H1 (cell line): ENCODE measurements at regions not wholly inside any gene's neighbourhood (a gene's known extent, or its start where the extent isn't known, plus 50 kb on each side); places are given as distances from the start of the nearest gene placed in this dataset.

Experiments used
- CTCF ChIA-PET: fragments of 300-600 bp; sonication (Branson Sonifier 250); formaldehyde crosslinking; loops from one replicate; lab custom pipeline; 2021; ENCODE audit not compliant: partially characterized antibody; lab: Charles Lee
- POLR2A ChIA-PET: fragments of 300-600 bp; sonication (Branson Sonifier 250); formaldehyde crosslinking; loops from one replicate; lab custom pipeline; 2021; ENCODE audit warnings: inconsistent platforms; ENCODE audit not compliant: partially characterized antibody; lab: Charles Lee
- DNase-seq, 2 experiments: peaks; one replicate each; pipeline versions ENCODE4 v3.0.0 to v3.0.0-alpha.2; 2010 to 2022; ENCODE audit warnings: low spot score in 2 of 2, low read depth in 1 of 2, mixed read lengths in 1 of 2
- FAIRE-seq: peaks from 2 replicates; lab custom pipeline; 2011; peaks lifted over from hg19 to GRCh38; lab: Jason Lieb, UNC
- H2AFZ ChIP-seq: 2 replicates; pipeline ENCODE4 v1.8.1; 2012; ENCODE audit warnings: low read length, inconsistent platforms
- H2AK5ac ChIP-seq: 2 replicates; pipeline ENCODE4 v1.6.1; 2013; ENCODE audit warnings: low read depth, low read length
- H2BK120ac ChIP-seq: replicated peaks from 2 replicates; pipeline ENCODE3; 2013; ENCODE audit warnings: low read depth, low read length, inconsistent platforms
- H2BK12ac ChIP-seq: 2 replicates; pipeline ENCODE4 v1.6.1; 2013; ENCODE audit warnings: low read depth, low read length
- H2BK15ac ChIP-seq: 2 replicates; pipeline ENCODE4 v1.6.1; 2013; ENCODE audit warnings: low read length
- H2BK20ac ChIP-seq: 2 replicates; pipeline ENCODE4 v1.6.1; 2013; ENCODE audit warnings: low read length
- H2BK5ac ChIP-seq: 2 replicates; pipeline ENCODE4 v1.6.1; 2013; ENCODE audit warnings: low read depth, low read length
- H3K14ac ChIP-seq: 2 replicates; pipeline ENCODE4 v1.6.1; 2013; ENCODE audit warnings: inconsistent platforms; ENCODE audit not compliant: insufficient read length
- H3K18ac ChIP-seq: 2 replicates; pipeline ENCODE4 v1.6.1; 2013; ENCODE audit warnings: low read length; ENCODE audit errors: extremely low read depth
- H3K23ac ChIP-seq: 2 replicates; pipeline ENCODE4 v1.6.1; 2013; ENCODE audit warnings: inconsistent platforms; ENCODE audit not compliant: insufficient read length
- H3K23me2 ChIP-seq: 2 replicates; pipeline ENCODE4 v1.6.1; 2013; ENCODE audit warnings: low read depth, low read length
- H3K27ac ChIP-seq: 2 replicates; pipeline ENCODE4 v1.6.1; 2011; ENCODE audit warnings: low read depth, low read length, inconsistent platforms
- H3K27me3 ChIP-seq, 4 experiments: replicated peaks in 1 of 4; 1 replicate in 1 of 4; 2 replicates in 3 of 4; pipeline versions ENCODE4 v1.6.1 to v1.8.1; 2011 to 2013; ENCODE audit warnings: low read length in 3 of 4, mild to moderate bottlenecking in 3 of 4, inconsistent platforms in 2 of 4, mixed read lengths in 2 of 4, moderate library complexity in 1 of 4; ENCODE audit not compliant: control insufficient read depth in 3 of 4, insufficient read depth in 3 of 4; ENCODE audit errors: extremely low read depth in 1 of 4
- H3K36me3 ChIP-seq, 4 experiments: 2 replicates each; pipeline versions ENCODE4 v1.6.1 to v1.8.1; 2011 to 2013; ENCODE audit warnings: mild to moderate bottlenecking in 4 of 4, low read length in 3 of 4, moderate library complexity in 2 of 4, control low read depth in 1 of 4, inconsistent platforms in 1 of 4; ENCODE audit not compliant: insufficient read depth in 4 of 4, control insufficient read depth in 2 of 4
- H3K4ac ChIP-seq: replicated peaks from 2 replicates; pipeline ENCODE3; 2013; ENCODE audit warnings: low read length, low read depth, mixed read lengths, inconsistent platforms; ENCODE audit not compliant: insufficient read length
- H3K4me1 ChIP-seq, 4 experiments: replicated peaks in 1 of 4; 1 replicate in 1 of 4; 2 replicates in 3 of 4; pipeline versions ENCODE4 v1.6.1 to v1.8.1; 2011 to 2013; ENCODE audit warnings: low read length in 3 of 4, inconsistent platforms in 2 of 4, mixed read lengths in 1 of 4; ENCODE audit not compliant: insufficient read depth in 4 of 4, control insufficient read depth in 3 of 4
- H3K4me2 ChIP-seq, 2 experiments: 2 replicates each; pipeline versions ENCODE4 v1.6.1 to v1.8.1; 2011 to 2013; ENCODE audit warnings: low read depth in 2 of 2, low read length in 2 of 2, control low read depth in 1 of 2, inconsistent platforms in 1 of 2, mild to moderate bottlenecking in 1 of 2; ENCODE audit not compliant: insufficient read depth in 1 of 2
- H3K4me3 ChIP-seq, 4 experiments: fragments of 200-600, 300-600 bp in 1 of 4; sonication (generic), shearing (Covaris generic), sonication (Bioruptor Twin) in 1 of 4; 2 replicates each; pipeline versions ENCODE4 v1.5.1 to v1.8.1; 2011 to 2016; ENCODE audit warnings: low read length in 4 of 4, low read depth in 3 of 4, control low read depth in 2 of 4, inconsistent platforms in 2 of 4, mild to moderate bottlenecking in 2 of 4, mixed read lengths in 1 of 4, moderate library complexity in 1 of 4; ENCODE audit not compliant: insufficient read depth in 2 of 4; ENCODE audit errors: extremely low read depth in 1 of 4
- H3K56ac ChIP-seq: replicated peaks from 2 replicates; pipeline ENCODE3; 2013; ENCODE audit warnings: low read depth, mild to moderate bottlenecking, mixed read lengths, low read length, inconsistent platforms; ENCODE audit not compliant: insufficient read length
- H3K79me1 ChIP-seq: 2 replicates; pipeline ENCODE4 v1.6.1; 2013; ENCODE audit warnings: low read depth, low read length, control low read depth
- H3K79me2 ChIP-seq, 2 experiments: 2 replicates each; pipeline versions ENCODE4 v1.6.1 to v1.8.1; 2012 to 2013; ENCODE audit warnings: low read length in 2 of 2, mild to moderate bottlenecking in 2 of 2, inconsistent platforms in 1 of 2; ENCODE audit not compliant: insufficient read depth in 2 of 2, control insufficient read depth in 1 of 2
- H3K9ac ChIP-seq, 4 experiments: replicated peaks in 1 of 4; 1 replicate in 1 of 4; 2 replicates in 3 of 4; pipeline versions ENCODE4 v1.6.1 to v1.8.1; 2011 to 2013; ENCODE audit warnings: low read depth in 3 of 4, low read length in 3 of 4, control low read depth in 2 of 4, mild to moderate bottlenecking in 2 of 4, moderate library complexity in 2 of 4, inconsistent platforms in 1 of 4; ENCODE audit errors: extremely low read depth in 1 of 4
- H3K9me3 ChIP-seq, 2 experiments: 2 replicates each; pipeline versions ENCODE4 v1.6.1 to v1.8.1; 2012 to 2013; ENCODE audit warnings: mild to moderate bottlenecking in 2 of 2, moderate library complexity in 2 of 2, control low read depth in 1 of 2, inconsistent platforms in 1 of 2, low read depth in 1 of 2, low read length in 1 of 2, mixed read lengths in 1 of 2; ENCODE audit not compliant: insufficient read depth in 2 of 2
- H4K20me1 ChIP-seq, 2 experiments: replicated peaks in 1 of 2; 2 replicates each; pipeline versions ENCODE3 to v1.8.1; 2011 to 2013; ENCODE audit warnings: inconsistent platforms in 2 of 2, low read length in 2 of 2, mild to moderate bottlenecking in 1 of 2; ENCODE audit not compliant: insufficient read depth in 2 of 2, control insufficient read depth in 1 of 2
- H4K5ac ChIP-seq: 2 replicates; pipeline ENCODE4 v1.6.1; 2013; ENCODE audit warnings: low read length, low read depth, mixed read lengths, inconsistent platforms; ENCODE audit not compliant: insufficient read length
- H4K8ac ChIP-seq: 2 replicates; pipeline ENCODE4 v1.8.0; 2013; ENCODE audit warnings: mild to moderate bottlenecking, moderate library complexity, low read length, inconsistent platforms; ENCODE audit not compliant: insufficient read depth; ENCODE audit errors: extremely low read depth
- H4K91ac ChIP-seq: replicated peaks from 2 replicates; pipeline ENCODE3; 2013; ENCODE audit warnings: low read length, mixed read lengths, inconsistent platforms; ENCODE audit not compliant: insufficient read length
- ASH2L ChIP-seq: fragments of 200-600, 300-600 bp; sonication (generic); IDR thresholded peaks from one replicate; pipeline ENCODE4 v1.7.1; 2017; ENCODE audit warnings: low read length
- CBX5 ChIP-seq: fragments of 300-800, 300-1000 bp; sonication (generic); IDR thresholded peaks from 2 replicates; pipeline ENCODE4 v1.7.1; 2016; ENCODE audit warnings: antibody characterized with exemption, low read length, low read depth
- KDM1A ChIP-seq: fragments of 200-600, 300-600 bp; sonication (generic); IDR thresholded peaks from 2 replicates; pipeline ENCODE4 v1.7.1; 2016; ENCODE audit warnings: mild to moderate bottlenecking, low read length, borderline replicate concordance
- KDM5A ChIP-seq: fragments of 200-600 bp; IDR thresholded peaks from 2 replicates; pipeline ENCODE4 v1.7.1; 2012; ENCODE audit warnings: mild to moderate bottlenecking, low read length, inconsistent platforms, mixed read lengths
- SIRT6 ChIP-seq: IDR thresholded peaks from one replicate; pipeline ENCODE4 v1.7.1; 2012; ENCODE audit warnings: low read length, inconsistent platforms
- WGBS, 2 experiments: shearing (Covaris generic) in 1 of 2; methylation state at CpG; one replicate each; pipeline versions ENCODE4 v1.1.6 to v1.1.7; 2013 to 2015; ENCODE audit warnings: low lambda C conversion rate in 2 of 2, mixed read lengths in 2 of 2, inconsistent platforms in 1 of 2, low coverage in 1 of 2, missing lambda C conversion rate in 1 of 2; ENCODE audit not compliant: insufficient replicate concordance in 2 of 2, insufficient coverage in 1 of 2, insufficient read length in 1 of 2; ENCODE audit errors: extremely low coverage in 1 of 2, missing lambda C conversion rate in 1 of 2; 5-methylcytosine and 5-hydroxymethylcytosine counted together

DNA sequence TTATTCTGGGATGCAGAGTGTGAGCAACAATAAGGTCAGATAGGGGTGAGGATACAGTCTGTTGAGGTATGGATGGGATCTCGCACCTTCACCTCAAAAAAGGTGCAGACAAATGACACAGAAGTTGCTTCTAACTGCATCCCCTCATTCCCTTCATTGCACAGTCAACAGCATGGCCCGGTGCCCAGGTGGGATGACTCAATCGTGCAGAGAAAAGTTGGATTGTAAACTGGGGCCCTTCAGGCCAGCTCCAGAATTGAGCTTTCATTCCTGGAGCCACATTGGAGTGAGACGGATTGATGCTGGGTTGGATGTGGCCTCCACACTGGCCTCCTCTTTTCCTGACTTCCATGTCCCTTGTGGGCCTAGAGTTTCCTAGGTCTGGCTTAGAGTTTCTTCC, 977.4 kb downstream of the KCNJ18 start:
- no peak overlapping the region for H3K23ac ChIP-seq
- no peak overlapping the region for H4K8ac ChIP-seq
- no peak overlapping the region for H2AFZ ChIP-seq
- WGBS, 2 experiments, result 84% methylated on average over 4 of the region's 4 CpGs; no CpG with 5 or more reads in 1 of the 2 experiments
- H3K4me1 ChIP-seq, result no peaks in the 10 kb centered on the region
- H3K4ac ChIP-seq, result no peak overlapping the region
- CTCF ChIA-PET, result no interaction called here
- H3K9me3 ChIP-seq, result peaks cover 53 to 58% of the 10 kb centered on the region in 2 experiments
- no peaks in the 10 kb centered on the region for H3K27me3 ChIP-seq
- no peaks in the 10 kb centered on the region for H4K20me1 ChIP-seq
- no peak overlapping the region for H3K18ac ChIP-seq
- H3K79me2 ChIP-seq, result no peaks in the 10 kb centered on the region
- H3K4me3 ChIP-seq, result no peak overlapping the region
- no peak overlapping the region for H3K56ac ChIP-seq
- H2BK5ac ChIP-seq, result no peak overlapping the region
- no peak overlapping the region for H2BK12ac ChIP-seq
- no peak overlapping the region for H3K27ac ChIP-seq
- H2AK5ac ChIP-seq, result no peak overlapping the region
- TF ChIP-seq SIRT6, result no peak
- no peak for TF ChIP-seq CBX5
- no peak for TF ChIP-seq KDM1A
- no peak for TF ChIP-seq ASH2L
- no peak for TF ChIP-seq KDM5A
- H4K5ac ChIP-seq, result no peak overlapping the region
- no peaks in the 10 kb centered on the region for H3K36me3 ChIP-seq
- H3K4me2 ChIP-seq, result no peak overlapping the region
- no peaks in the 10 kb centered on the region for H3K79me1 ChIP-seq
- no peak overlapping the region for H3K14ac ChIP-seq
- no peaks in the 10 kb centered on the region for H3K23me2 ChIP-seq
- POLR2A ChIA-PET, result no interaction called here
- no peak overlapping the region for H2BK120ac ChIP-seq
- FAIRE-seq (no peak), DNase-seq (no peak)
- H3K9ac ChIP-seq, result no peak overlapping the region
- no peak overlapping the region for H2BK20ac ChIP-seq
- no peak overlapping the region for H4K91ac ChIP-seq
- H2BK15ac ChIP-seq, result no peak overlapping the region
